HCT116 (cell line): ENCODE measurements at regions not wholly inside any gene's neighbourhood (a gene's known extent, or its start where the extent isn't known, plus 50 kb on each side); places are given as distances from the start of the nearest gene placed in this dataset.

Experiments used
- EGR1 ChIP-seq: IDR thresholded peaks from 2 replicates; pipeline ENCODE4 v1.6.1; 2012; ENCODE audit warnings: low read depth
- EZH2 ChIP-seq: fragments of 200-600 bp; sonication (generic); IDR thresholded peaks from 2 replicates; pipeline ENCODE4 v1.6.1; 2017; ENCODE audit warnings: antibody characterized with exemption, mixed run types
- POLR2A ChIP-seq: IDR thresholded peaks from 2 replicates; pipeline ENCODE4 v1.7.0; 2011; ENCODE audit warnings: borderline replicate concordance; ENCODE audit not compliant: insufficient read depth, insufficient read length; ENCODE audit errors: extremely low read depth
- RAD21 ChIP-seq: IDR thresholded peaks from 2 replicates; pipeline ENCODE4 v1.6.1; 2012; ENCODE audit warnings: low read depth, mild to moderate bottlenecking
- TF ChIP-seq, protein P1 (sequence below): IDR thresholded peaks from 2 replicates; pipeline ENCODE4 v1.6.1; 2012; ENCODE audit warnings: low read depth
- TF ChIP-seq, protein P2 (sequence below), 3 experiments: fragments of 200-600 bp in 1 of 3; sonication (generic) in 1 of 3; IDR thresholded peaks in 2 of 3; conservative IDR thresholded peaks in 1 of 3; 2 replicates each; pipeline ENCODE4 v1.5.1; 2012 to 2017; ENCODE audit warnings: low read depth in 2 of 3, low read length in 2 of 3, antibody characterized with exemption in 1 of 3, borderline replicate concordance in 1 of 3, control low read depth in 1 of 3, mild to moderate bottlenecking in 1 of 3, mixed read lengths in 1 of 3, mixed run types in 1 of 3, moderate library complexity in 1 of 3; ENCODE audit not compliant: insufficient read depth in 1 of 3
- TF ChIP-seq, protein P3 (sequence below): IDR thresholded peaks from 2 replicates; pipeline ENCODE4 v1.6.1; 2011; ENCODE audit warnings: mild to moderate bottlenecking, low read length, moderate library complexity; ENCODE audit not compliant: insufficient replicate concordance; ENCODE audit errors: extremely low read depth
- TF ChIP-seq, protein P4 (sequence below): IDR thresholded peaks from 2 replicates; pipeline ENCODE4 v1.6.1; 2012

DNA sequence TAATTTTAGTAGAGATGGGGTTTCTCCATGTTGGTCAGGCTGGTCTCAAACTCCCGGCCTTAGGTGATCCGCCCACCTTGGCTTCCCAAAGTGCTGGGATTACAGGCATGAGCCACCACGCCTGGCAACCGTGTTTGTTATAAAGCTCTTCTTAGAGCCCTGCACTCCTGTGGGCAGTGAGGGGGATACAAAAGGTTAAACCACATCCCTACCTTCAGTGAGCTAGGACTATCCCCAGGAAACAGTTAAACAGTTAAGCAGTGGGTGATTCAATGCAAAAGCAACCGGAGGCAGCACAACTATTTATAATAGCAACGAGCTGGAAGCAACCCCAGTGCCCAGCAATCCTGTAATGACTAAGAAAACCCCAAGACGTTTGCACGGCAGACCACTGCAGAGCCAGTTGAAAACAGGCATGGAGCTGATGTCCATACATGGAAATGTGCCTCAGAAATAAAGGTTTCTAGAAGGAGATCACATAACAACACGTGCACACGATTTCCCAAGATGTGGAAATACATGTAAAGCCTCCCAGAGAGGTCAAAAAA, 107.2 kb upstream of the LYZL2 start:
- TF ChIP-seq EGR1 (no peak), POLR2A (no peak), RAD21 (no peak), EZH2 (no peak)
- TF ChIP-seq, protein P1, sequence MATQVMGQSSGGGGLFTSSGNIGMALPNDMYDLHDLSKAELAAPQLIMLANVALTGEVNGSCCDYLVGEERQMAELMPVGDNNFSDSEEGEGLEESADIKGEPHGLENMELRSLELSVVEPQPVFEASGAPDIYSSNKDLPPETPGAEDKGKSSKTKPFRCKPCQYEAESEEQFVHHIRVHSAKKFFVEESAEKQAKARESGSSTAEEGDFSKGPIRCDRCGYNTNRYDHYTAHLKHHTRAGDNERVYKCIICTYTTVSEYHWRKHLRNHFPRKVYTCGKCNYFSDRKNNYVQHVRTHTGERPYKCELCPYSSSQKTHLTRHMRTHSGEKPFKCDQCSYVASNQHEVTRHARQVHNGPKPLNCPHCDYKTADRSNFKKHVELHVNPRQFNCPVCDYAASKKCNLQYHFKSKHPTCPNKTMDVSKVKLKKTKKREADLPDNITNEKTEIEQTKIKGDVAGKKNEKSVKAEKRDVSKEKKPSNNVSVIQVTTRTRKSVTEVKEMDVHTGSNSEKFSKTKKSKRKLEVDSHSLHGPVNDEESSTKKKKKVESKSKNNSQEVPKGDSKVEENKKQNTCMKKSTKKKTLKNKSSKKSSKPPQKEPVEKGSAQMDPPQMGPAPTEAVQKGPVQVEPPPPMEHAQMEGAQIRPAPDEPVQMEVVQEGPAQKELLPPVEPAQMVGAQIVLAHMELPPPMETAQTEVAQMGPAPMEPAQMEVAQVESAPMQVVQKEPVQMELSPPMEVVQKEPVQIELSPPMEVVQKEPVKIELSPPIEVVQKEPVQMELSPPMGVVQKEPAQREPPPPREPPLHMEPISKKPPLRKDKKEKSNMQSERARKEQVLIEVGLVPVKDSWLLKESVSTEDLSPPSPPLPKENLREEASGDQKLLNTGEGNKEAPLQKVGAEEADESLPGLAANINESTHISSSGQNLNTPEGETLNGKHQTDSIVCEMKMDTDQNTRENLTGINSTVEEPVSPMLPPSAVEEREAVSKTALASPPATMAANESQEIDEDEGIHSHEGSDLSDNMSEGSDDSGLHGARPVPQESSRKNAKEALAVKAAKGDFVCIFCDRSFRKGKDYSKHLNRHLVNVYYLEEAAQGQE = no peak
- TF ChIP-seq, protein P2, sequence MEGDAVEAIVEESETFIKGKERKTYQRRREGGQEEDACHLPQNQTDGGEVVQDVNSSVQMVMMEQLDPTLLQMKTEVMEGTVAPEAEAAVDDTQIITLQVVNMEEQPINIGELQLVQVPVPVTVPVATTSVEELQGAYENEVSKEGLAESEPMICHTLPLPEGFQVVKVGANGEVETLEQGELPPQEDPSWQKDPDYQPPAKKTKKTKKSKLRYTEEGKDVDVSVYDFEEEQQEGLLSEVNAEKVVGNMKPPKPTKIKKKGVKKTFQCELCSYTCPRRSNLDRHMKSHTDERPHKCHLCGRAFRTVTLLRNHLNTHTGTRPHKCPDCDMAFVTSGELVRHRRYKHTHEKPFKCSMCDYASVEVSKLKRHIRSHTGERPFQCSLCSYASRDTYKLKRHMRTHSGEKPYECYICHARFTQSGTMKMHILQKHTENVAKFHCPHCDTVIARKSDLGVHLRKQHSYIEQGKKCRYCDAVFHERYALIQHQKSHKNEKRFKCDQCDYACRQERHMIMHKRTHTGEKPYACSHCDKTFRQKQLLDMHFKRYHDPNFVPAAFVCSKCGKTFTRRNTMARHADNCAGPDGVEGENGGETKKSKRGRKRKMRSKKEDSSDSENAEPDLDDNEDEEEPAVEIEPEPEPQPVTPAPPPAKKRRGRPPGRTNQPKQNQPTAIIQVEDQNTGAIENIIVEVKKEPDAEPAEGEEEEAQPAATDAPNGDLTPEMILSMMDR (IDR thresholded peaks at IDR 0.05 in 2 of 3, conservative IDR thresholded peaks at IDR 0.05 in 1 of 3; ENCODE audit: borderline replicate concordance in 1 of 3, insufficient read depth in 1 of 3, low read depth in 2 of 3, low read length in 2 of 3) = no peak
- TF ChIP-seq, protein P3, sequence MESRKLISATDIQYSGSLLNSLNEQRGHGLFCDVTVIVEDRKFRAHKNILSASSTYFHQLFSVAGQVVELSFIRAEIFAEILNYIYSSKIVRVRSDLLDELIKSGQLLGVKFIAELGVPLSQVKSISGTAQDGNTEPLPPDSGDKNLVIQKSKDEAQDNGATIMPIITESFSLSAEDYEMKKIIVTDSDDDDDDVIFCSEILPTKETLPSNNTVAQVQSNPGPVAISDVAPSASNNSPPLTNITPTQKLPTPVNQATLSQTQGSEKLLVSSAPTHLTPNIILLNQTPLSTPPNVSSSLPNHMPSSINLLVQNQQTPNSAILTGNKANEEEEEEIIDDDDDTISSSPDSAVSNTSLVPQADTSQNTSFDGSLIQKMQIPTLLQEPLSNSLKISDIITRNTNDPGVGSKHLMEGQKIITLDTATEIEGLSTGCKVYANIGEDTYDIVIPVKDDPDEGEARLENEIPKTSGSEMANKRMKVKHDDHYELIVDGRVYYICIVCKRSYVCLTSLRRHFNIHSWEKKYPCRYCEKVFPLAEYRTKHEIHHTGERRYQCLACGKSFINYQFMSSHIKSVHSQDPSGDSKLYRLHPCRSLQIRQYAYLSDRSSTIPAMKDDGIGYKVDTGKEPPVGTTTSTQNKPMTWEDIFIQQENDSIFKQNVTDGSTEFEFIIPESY = no peak
- TF ChIP-seq, protein P4, sequence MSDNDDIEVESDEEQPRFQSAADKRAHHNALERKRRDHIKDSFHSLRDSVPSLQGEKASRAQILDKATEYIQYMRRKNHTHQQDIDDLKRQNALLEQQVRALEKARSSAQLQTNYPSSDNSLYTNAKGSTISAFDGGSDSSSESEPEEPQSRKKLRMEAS = no peak
